Endothelial cell of umbilical vein (primary cell): ENCODE measurements at regions not wholly inside any gene's neighbourhood (a gene's known extent, or its start where the extent isn't known, plus 50 kb on each side); places are given as distances from the start of the nearest gene placed in this dataset.

Source experiments
- BruUV-seq: library from RNA; stranded (reverse); fragments of 400-500 nt; replicated peaks from 2 replicates; lab custom pipeline; 2021; lab: Mats Ljungman, UMichigan
- CTCF ChIA-PET: fragments of 300-600, 350-600 bp; sonication (Branson Sonifier 250); formaldehyde crosslinking; loops from one replicate; lab custom pipeline; 2021; ENCODE audit warnings: antibody characterized with exemption, inconsistent platforms; lab: Charles Lee
- POLR2A ChIA-PET: fragments of 300-600, 350-600 bp; sonication (Branson Sonifier 250); formaldehyde crosslinking; loops from one replicate; lab custom pipeline; 2021; ENCODE audit warnings: antibody characterized with exemption, inconsistent platforms; lab: Charles Lee
- DNase-seq: peaks from one replicate; pipeline ENCODE4 v3.0.0-alpha.2; 2011; ENCODE audit warnings: low read depth, low spot score
- FAIRE-seq: peaks from 2 replicates; lab custom pipeline; 2011; peaks lifted over from hg19 to GRCh38; lab: Jason Lieb, UNC
- H2AFZ ChIP-seq: 2 replicates; pipeline ENCODE4 v1.6.0; 2012; ENCODE audit warnings: low read depth, low read length, control low read depth, inconsistent platforms
- H3K27ac ChIP-seq: 2 replicates; pipeline ENCODE4 v1.5.1; 2011; ENCODE audit warnings: low read depth, mild to moderate bottlenecking, control low read depth, low read length, moderate library complexity; ENCODE audit not compliant: insufficient read depth
- H3K27me3 ChIP-seq, 2 experiments: 2 replicates each; pipeline versions ENCODE4 v1.6.0 to v1.6.1; 2011; ENCODE audit warnings: low read length in 2 of 2, mixed read lengths in 1 of 2; ENCODE audit not compliant: control insufficient read depth in 2 of 2, insufficient read depth in 2 of 2
- H3K36me3 ChIP-seq, 2 experiments: 2 replicates in 1 of 2; 3 replicates in 1 of 2; pipeline ENCODE4 v1.5.1; 2011; ENCODE audit warnings: low read length in 2 of 2, mild to moderate bottlenecking in 1 of 2, moderate library complexity in 1 of 2; ENCODE audit not compliant: control insufficient read depth in 2 of 2, insufficient read depth in 2 of 2; ENCODE audit errors: extremely low read depth in 1 of 2
- H3K4me1 ChIP-seq: 3 replicates; pipeline ENCODE4 v1.5.1; 2011; ENCODE audit warnings: mild to moderate bottlenecking, low read length; ENCODE audit not compliant: control insufficient read depth, insufficient read depth; ENCODE audit errors: extremely low read depth
- H3K4me2 ChIP-seq: 2 replicates; pipeline ENCODE4 v1.6.1; 2011; ENCODE audit warnings: low read length, control low read depth, mixed read lengths; ENCODE audit not compliant: insufficient read depth
- H3K4me3 ChIP-seq, 3 experiments: fragments of 200-600 bp in 1 of 3; sonication (generic), shearing (Covaris generic) in 1 of 3; replicated peaks in 1 of 3; 2 replicates each; pipeline ENCODE4 v1.5.1; 2011 to 2016; ENCODE audit warnings: control low read depth in 3 of 3, low read length in 3 of 3, mild to moderate bottlenecking in 2 of 3, inconsistent platforms in 1 of 3, low read depth in 1 of 3, moderate library complexity in 1 of 3; ENCODE audit not compliant: insufficient read depth in 1 of 3
- H3K79me2 ChIP-seq: 2 replicates; pipeline ENCODE4 v1.6.0; 2012; ENCODE audit warnings: low read length, inconsistent platforms; ENCODE audit not compliant: control insufficient read depth, insufficient read depth
- H3K9ac ChIP-seq: replicated peaks from 2 replicates; pipeline ENCODE3; 2011; ENCODE audit warnings: low read length, control low read depth; ENCODE audit not compliant: insufficient read depth; ENCODE audit errors: extremely low read depth
- H3K9me1 ChIP-seq: replicated peaks from 3 replicates; pipeline ENCODE4 v1.6.0; 2011; ENCODE audit warnings: mild to moderate bottlenecking, low read length; ENCODE audit not compliant: control insufficient read depth, insufficient read depth; ENCODE audit errors: extremely low read depth
- H3K9me3 ChIP-seq: replicated peaks from 2 replicates; pipeline ENCODE4 v1.5.1; 2012; ENCODE audit warnings: low read length, inconsistent platforms; ENCODE audit not compliant: control insufficient read depth, insufficient read depth
- H4K20me1 ChIP-seq: replicated peaks from 2 replicates; pipeline ENCODE3; 2011; ENCODE audit warnings: mild to moderate bottlenecking, low read length; ENCODE audit not compliant: control insufficient read depth, insufficient read depth; ENCODE audit errors: extremely low read depth
- EZH2 ChIP-seq: IDR thresholded peaks from 2 replicates; pipeline ENCODE4 v1.6.1; 2012; ENCODE audit warnings: borderline replicate concordance, low read depth, mild to moderate bottlenecking, moderate library complexity, low read length, inconsistent platforms; ENCODE audit not compliant: severe bottlenecking
- GATA2 ChIP-seq: IDR thresholded peaks from 2 replicates; pipeline ENCODE4 v1.7.0; 2011; ENCODE audit warnings: low read depth, mild to moderate bottlenecking, moderate library complexity, mixed read lengths, low read length; ENCODE audit not compliant: insufficient read length, insufficient read depth
- JUN ChIP-seq: IDR thresholded peaks from 2 replicates; pipeline ENCODE4 v1.6.1; 2011; ENCODE audit warnings: borderline replicate concordance, low read depth; ENCODE audit not compliant: insufficient read length, insufficient read depth
- MYC ChIP-seq: IDR thresholded peaks from one replicate; pipeline ENCODE4 v1.6.1; 2011; ENCODE audit warnings: mild to moderate bottlenecking, low read depth, low read length
- POLR2A ChIP-seq: IDR thresholded peaks from 2 replicates; pipeline ENCODE4 v1.6.1; 2012; ENCODE audit warnings: low read depth, mild to moderate bottlenecking, control low read depth, low read length
- POLR2AphosphoS5 ChIP-seq: IDR thresholded peaks from 2 replicates; pipeline ENCODE4 v1.6.1; 2012; ENCODE audit warnings: low read depth, mild to moderate bottlenecking, control low read depth, low read length, moderate library complexity; ENCODE audit not compliant: insufficient read depth
- dilution Hi-C: fragments of 300-500 bp; cut with MboI; formaldehyde crosslinking; loops from one replicate; pipeline ENCODE4 v1.15.0; 2019; ENCODE audit warnings: low sequenced_read_pairs; ENCODE audit not compliant: extremely low pct_ligation_motif_present
- intact Hi-C: fragments of 100-400 bp; cut with micrococcal nuclease; formaldehyde crosslinking; loops from one replicate; pipeline ENCODE4 v1.10.0; 2022
- TF ChIP-seq, protein P1 (sequence below), 2 donors: IDR thresholded peaks; 1 replicate in 1 of 2; 2 replicates in 1 of 2; pipeline ENCODE4 v1.5.1; 2011; ENCODE audit warnings: low read length in 2 of 2, mild to moderate bottlenecking in 2 of 2, moderate library complexity in 2 of 2, control low read depth in 1 of 2, inconsistent platforms in 1 of 2, low read depth in 1 of 2; ENCODE audit not compliant: insufficient read depth in 1 of 2; ENCODE audit errors: extremely low read depth in 1 of 2
- TF ChIP-seq, protein P2 (sequence below): IDR thresholded peaks from 2 replicates; pipeline ENCODE4 v1.6.1; 2011; ENCODE audit not compliant: insufficient read depth, insufficient read length

DNA sequence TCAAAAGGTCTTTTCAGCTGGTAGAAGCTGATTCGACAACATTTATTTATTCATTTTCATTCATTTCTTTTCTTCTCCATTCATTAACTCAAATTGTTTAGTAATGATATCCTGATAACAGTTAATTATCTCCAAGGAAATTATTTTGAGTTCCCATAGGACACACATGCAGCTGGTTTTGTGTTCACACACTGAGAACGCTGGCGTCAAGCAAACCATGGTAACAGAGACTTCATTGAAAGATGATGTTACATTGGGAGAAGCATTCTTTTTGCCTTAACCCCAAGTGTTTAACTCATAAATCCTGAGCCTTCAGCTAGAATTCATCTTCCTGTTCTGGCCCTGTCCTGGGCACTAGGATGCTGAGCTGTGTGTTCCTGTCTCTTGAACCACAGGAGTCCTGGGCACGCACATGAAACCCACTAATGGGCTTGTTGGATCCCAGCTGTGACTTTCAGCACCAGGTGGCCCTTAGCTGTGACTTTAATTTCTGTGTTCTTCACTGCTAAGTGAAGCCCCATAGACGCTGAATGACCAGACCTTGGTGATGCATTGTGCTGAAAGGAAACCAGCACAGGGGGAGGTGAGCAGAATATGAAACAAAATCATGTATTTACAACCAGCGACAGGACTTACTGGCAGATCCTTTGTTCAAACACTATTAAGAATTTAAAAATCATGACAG, 121.5 kb upstream of the PRSS58 start:
- Histone ChIP-seq H3K36me3 (no peaks in the 10 kb centered on the region), H2AFZ (no peak overlapping the region), H3K9me1 (no peaks in the 10 kb centered on the region), H3K9ac (no peak overlapping the region), H3K27me3 (no peaks in the 10 kb centered on the region), H3K4me2 (no peak overlapping the region), H3K9me3 (no peaks in the 10 kb centered on the region), H3K4me3 (no peak overlapping the region), H4K20me1 (no peaks in the 10 kb centered on the region), H3K27ac (no peak overlapping the region), H3K79me2 (no peaks in the 10 kb centered on the region), H3K4me1 (peaks cover 11% of the 10 kb centered on the region)
- dilution Hi-C loops, result no loop called here
- FAIRE-seq (no peak), DNase-seq (no peak)
- TF ChIP-seq EZH2, result no peak
- no peak for TF ChIP-seq GATA2
- TF ChIP-seq POLR2AphosphoS5, result no peak
- TF ChIP-seq JUN, result no peak
- TF ChIP-seq, protein P1, sequence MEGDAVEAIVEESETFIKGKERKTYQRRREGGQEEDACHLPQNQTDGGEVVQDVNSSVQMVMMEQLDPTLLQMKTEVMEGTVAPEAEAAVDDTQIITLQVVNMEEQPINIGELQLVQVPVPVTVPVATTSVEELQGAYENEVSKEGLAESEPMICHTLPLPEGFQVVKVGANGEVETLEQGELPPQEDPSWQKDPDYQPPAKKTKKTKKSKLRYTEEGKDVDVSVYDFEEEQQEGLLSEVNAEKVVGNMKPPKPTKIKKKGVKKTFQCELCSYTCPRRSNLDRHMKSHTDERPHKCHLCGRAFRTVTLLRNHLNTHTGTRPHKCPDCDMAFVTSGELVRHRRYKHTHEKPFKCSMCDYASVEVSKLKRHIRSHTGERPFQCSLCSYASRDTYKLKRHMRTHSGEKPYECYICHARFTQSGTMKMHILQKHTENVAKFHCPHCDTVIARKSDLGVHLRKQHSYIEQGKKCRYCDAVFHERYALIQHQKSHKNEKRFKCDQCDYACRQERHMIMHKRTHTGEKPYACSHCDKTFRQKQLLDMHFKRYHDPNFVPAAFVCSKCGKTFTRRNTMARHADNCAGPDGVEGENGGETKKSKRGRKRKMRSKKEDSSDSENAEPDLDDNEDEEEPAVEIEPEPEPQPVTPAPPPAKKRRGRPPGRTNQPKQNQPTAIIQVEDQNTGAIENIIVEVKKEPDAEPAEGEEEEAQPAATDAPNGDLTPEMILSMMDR (IDR thresholded peaks at IDR 0.05; ENCODE audit: extremely low read depth in 1 of 2, insufficient read depth in 1 of 2, low read depth in 1 of 2, low read length in 2 of 2), result no peak
- no peak for TF ChIP-seq MYC
- TF ChIP-seq, protein P2, sequence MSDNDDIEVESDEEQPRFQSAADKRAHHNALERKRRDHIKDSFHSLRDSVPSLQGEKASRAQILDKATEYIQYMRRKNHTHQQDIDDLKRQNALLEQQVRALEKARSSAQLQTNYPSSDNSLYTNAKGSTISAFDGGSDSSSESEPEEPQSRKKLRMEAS, result no peak
- no peak for TF ChIP-seq POLR2A
- ChIA-PET CTCF (interaction anchor here (1.0 kb wide), 2 partner anchors 20 to 27 kb away, joined by 3 to 5 read pairs; no protein-coding TSS in a partner anchor), POLR2A (no interaction called here)
- no TSS peak for BruUV-seq
- intact Hi-C loops, result no loop called here
